ENCODE measurements at regions not wholly inside any gene's neighbourhood (a gene's known extent, or its start where the extent isn't known, plus 50 kb on each side); places are given as distances from the start of the nearest gene placed in this dataset.

DNA sequence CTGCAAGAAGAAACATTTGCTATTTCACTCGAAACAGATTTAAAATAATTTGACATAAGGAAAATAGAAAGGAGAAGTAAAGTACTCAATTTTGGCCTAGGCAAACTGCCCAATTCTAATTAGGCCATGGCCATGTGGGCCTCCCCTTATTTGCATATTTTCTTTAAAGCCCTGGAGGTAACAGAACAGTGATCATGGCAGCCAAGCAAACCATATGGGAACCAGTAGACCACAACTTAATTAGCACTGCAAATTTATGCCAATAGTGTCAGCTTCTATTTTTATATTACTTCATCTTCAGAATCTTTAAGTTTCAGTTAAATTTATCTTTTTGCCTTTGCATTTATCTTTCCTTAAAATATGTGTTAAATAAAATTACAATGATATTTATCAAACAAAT, 63.3 kb upstream of the THSD7A start:
- no peak for DNase-seq (ENCODE audit: low read depth)

DNA sequence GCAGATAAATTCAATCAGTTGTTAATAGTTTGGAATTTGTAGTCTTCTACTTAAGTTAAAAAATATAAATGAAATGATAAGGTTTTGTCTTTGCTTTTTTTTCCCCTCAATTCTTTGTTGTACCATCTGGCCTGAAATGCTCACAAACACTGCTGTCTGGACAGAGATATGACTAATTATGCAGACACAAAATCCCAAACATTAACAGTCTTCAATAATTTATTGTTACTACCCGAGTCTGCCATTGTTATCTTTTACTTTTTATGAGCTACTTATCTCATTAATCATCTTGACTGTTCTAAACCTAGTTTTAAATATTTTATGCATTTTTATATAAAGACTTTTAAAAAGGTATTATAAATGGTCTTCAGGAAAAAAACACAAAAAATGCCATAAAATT, 64.7 kb upstream of the THSD7A start:
- no peak for DNase-seq (ENCODE audit: low read depth)

DNA sequence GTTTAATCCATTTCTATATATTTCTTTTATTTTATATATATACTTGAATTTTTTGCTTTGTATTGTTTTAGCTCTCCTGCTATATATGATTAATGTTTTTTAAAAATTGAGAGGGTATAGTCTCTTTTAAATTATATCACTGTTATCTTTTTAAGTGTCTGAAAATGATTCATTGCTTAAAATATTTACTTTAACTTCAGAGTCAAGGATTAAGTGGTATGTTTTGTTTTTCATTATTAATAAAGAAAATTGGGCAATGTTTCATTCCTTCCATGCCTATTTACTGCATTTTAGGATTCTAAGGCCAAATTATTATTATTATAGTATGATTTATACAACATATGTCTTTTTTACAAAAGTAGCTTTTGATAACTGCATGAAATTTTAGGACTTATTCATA, 67.2 kb upstream of the THSD7A start:
- no peak for DNase-seq (ENCODE audit: low read depth)

DNA sequence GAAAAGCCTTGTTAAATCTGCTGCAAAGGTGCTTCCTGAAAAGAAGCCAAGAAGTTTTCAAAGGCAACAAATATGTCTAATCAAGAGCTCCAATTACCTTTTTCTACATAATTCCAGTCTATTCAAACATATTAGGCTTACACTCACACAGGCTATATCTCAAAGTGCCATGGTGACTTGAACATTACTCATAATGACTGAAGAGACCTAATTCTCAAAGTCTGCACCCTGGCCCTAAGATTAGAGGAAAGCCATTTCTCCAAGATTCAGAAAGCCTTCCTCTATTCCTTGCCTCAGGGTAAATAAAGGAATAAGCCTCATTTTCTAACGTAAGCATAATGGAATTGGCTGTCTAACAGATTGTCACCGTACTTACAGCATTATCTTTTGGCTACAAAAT, 78.3 kb upstream of the THSD7A start:
- no peak for DNase-seq (ENCODE audit: low read depth)

DNA sequence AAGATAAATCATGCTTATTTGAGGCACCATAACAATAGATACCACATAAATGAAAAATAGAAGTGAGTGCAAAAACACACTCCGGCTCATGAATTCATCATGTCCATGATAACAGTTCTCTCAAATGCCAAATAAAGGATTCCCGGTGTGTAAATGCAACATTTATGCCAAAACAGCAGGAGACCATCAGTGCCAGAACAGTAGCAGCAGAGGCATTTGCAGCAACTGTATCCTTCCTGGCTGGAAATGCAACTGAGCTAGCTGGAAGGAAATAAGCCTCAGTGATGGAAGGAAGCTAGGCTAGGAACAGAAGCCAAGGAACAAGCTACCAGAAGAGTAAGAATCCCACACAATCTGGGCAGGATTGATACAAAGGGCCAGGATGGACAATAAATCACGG, 79.9 kb upstream of the THSD7A start:
- no peak for DNase-seq (ENCODE audit: low read depth)

DNA sequence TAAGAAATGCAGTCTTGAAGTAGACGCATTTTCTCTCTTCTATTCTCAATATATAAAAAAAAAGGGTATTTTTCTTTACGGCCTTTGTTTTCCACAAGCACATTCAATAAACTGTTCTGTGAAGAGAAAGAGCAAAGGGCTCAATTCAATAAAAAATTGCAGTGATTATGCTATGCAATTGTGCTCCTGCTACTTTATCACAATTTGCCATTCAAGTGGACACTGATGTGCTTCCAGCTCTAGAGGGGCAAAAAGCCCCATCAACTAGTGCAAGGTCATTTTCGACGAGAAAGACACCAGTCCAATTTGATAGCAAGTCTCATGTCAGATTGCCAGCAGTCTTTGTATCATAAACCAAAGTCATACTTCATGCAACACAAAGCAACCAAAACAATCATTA, 82.6 kb upstream of the THSD7A start:
- no peak for DNase-seq (ENCODE audit: low read depth)

DNA sequence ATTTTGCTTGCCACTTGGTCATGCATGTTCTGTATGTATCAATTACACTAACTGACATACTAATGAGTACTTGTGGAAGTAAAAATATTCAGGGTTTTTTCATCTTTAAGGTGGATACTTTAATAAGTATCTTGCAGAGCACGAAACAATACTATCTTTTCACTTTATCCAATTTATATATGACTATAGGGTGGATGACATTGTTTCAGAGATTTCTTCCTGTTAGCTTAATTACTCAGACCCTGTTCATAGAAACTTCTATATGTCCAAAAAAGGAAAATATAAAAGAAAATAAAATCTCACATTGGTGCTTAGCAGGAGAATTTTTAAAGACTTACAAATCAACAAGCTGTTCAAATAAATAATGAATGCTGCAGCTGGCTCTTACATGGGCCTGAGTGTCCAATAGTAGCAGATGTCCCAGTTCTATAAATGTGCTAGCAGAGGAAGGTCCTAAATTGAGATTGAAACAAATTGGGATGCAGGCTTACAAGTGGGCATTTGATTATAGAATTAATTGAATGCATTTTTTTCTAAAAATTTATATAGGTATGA, 91.5 kb upstream of the THSD7A start:
- DNase-seq (ENCODE audit: low read depth), result no peak

DNA sequence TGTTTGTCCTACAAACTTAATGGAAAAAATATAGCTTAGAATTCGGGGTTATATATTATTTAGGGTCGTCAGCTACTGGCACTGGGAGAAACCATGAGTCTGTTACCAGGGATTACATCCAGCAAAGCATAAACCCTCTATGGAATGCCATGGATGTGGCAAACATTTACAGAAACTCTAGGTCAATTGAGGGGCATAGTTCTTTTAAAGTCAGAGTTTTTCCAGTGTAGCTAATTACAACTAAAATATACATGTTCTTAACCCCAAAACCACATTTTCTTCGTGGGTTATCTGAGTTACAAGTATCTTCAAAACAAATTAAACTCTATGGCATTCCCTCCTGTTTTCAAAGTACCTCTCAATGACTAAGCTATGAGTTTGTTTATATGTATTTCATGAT, 99.3 kb upstream of the THSD7A start:
- no peak for DNase-seq (ENCODE audit: low read depth)

DNA sequence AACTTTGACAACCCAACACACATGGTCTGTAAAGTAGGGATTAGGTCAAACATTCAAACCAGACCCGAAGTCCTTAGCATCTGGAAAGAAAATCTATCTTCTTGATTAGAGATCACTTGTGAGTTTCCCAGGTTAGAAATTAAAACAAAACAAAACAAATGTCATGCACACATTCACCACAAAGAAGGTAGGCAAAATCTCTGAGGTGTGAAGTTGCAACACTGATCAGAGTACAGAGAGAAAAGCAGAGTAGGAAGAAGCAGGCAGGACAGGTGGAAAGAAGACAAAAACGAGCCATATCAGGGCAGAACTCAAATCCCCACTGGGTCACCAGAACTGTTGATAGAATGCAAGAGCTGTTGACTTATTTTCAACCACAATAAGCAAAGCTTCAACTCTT, 102.8 kb upstream of the THSD7A start:
- DNase-seq (ENCODE audit: low read depth), result no peak

DNA sequence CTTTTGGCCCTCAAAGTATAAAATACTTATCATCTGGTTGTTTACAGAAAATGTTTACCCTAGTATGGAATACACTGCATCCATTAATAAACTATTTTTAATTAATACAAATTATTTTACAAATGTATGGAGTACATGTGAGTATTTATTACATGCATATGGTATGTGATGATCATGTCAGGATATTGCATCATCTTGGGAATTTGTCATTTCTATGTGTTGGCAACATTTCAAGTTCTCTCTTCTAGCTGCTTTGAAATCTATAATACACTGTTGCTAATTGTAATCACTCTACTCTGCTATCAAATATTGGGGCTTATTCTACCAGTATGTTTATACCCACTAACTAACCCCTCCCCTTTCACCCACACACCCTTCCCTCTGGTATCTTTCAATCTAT, 103.9 kb upstream of the THSD7A start:
- no peak for DNase-seq (ENCODE audit: low read depth)

DNA sequence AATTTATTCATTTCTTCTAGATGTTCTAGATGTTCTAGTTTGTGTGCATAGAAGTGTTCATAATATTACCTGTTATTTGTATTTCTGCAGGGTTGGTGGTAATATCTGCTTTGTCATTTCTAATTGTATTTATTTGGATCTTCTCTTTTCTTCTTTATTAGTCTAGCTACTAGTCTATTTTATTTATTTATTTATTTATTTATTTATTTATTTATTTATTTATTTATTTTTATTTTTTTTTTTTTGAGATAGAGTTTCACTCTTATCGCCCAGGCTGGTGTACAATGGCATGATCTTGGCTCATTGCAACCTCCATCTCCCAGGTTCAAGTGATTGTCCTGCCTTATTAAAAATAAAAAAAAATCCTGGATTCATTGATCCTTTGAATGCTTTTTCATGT, 114.8 kb upstream of the THSD7A start:
- no peak for DNase-seq (ENCODE audit: low read depth)

DNA sequence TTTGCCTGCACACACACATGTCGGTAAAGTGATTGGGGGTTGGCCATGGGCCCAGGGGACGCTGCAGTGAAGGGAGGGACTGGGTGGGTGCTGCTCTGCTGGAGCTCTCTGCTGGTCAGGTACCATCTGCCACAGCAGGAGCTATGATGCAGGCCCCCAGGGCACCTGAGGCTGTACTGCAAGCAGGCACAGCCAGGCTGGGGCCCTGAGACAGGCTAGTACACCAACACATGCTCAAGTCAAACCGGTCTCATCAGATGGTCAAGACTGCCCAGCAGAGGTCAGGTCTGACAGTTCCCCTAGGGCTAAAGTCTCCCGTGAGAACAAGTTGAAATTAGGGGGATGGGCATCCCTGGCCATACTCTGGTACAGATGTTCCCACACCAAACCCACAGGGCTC, 118.3 kb upstream of the THSD7A start:
- no peak for DNase-seq (ENCODE audit: low read depth)

DNA sequence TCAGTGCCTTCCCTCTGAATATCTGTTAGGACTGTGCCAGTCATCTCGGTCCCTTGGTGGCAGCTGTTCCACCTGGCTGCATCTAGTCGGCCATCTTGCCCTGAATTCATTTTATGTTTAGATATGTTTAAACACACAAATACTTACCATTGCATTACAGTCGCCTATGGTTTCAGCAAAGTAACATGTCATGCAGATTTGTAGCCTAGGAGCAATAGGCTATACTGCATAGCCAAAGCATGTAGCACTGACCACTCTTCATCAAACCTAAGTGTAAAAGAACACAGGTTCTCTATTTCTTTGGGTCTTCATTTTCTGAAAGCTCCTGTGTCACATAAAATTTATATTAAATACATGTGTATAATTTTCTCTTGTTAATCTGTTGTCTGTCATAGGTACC, 118.9 kb upstream of the THSD7A start:
- no peak for DNase-seq (ENCODE audit: low read depth)

DNA sequence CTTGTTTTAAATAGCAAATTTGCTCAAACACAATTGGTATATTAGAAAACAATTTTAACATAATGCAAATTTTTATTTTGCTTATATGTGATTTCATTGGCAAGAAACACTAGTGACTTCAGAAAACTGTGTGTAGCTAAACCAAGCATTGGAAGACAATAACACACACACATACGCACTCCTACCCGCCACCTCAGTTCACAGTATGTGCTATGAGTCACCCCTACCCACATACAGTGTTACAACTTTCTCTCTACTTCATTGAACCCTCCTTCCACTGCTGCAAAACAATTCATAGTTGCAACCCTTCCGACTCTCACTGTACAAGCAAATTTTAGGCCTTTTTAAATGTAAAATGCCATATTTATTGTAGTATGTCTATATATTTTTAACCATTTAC, 119.9 kb upstream of the THSD7A start:
- no peak for DNase-seq (ENCODE audit: low read depth)

DNA sequence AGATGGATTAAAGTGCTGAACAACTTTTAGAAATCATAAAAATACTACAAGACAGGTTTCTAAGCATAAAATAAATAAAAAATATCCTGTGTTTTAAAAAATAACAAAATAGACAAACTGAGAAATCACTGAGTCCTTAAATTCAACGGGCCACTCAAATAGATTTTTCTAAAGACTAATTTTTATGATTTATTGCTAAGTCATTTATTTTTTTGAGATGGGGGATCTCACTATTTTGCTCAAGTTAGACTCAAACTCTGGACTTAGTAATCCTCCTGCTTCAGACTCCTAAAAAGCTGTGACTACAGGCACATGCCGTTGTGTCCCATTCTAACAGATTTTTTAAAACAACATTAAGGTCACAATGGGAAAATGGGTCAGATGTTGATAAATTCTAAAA, 121.0 kb upstream of the THSD7A start:
- DNase-seq (ENCODE audit: low read depth), result no peak

DNA sequence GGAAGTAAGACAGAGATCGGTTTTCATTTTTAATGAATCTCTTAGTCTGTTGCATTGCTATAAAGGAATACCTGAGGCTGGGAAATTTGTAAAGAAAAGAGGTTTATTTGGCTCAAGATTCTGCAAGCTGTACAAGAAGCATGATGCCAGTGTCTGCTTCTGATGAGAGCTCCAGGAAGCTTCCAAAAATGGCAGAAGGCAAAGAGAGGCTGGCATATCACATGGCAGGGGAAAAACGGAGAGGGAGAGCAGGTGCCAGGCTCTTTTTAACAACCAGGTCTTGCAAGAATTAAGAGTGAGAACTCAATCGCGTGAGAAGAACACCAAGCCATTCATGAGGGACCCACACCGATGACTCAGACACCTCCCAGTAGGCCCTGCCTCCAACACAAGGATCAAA, 125.0 kb upstream of the THSD7A start:
- DNase-seq (ENCODE audit: low read depth), result no peak

DNA sequence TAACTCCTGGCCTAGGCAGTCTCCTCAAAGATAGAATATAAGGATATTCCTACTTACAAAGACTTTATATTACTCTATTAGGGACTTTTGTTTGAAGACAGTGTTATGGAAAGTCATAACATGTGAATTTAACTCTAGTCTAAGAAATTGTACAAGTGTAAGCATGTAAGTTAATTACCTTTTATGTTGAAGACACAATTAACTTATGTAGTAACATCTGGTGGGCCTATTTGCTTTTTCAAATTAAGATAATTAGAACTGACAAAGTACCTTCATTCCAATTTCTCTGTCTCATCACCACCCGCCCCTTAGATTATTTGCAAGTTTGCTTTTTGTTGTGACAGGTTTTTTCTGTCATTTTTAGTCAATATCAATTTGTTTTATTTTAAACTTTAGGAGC, 126.0 kb upstream of the THSD7A start:
- no peak for DNase-seq (ENCODE audit: low read depth)

DNA sequence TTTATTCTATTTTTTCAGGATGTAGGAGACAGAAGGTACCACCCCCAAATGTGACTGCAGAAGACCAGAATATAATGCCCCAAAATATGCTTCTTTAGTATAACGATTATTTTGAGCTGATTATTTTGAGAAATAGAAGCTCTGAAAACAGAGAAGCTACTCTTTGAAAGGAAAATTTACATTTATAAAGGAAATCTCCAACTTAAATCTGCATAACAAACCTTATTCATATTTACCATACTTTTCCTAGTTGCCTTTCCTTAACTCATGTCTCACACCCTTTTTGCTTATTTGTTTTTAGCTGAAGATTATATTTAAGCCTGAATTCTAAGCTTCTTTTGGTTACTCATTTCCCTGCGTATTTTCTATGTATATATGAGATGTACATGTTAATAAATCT, 127.1 kb upstream of the THSD7A start:
- DNase-seq (ENCODE audit: low read depth), result no peak

DNA sequence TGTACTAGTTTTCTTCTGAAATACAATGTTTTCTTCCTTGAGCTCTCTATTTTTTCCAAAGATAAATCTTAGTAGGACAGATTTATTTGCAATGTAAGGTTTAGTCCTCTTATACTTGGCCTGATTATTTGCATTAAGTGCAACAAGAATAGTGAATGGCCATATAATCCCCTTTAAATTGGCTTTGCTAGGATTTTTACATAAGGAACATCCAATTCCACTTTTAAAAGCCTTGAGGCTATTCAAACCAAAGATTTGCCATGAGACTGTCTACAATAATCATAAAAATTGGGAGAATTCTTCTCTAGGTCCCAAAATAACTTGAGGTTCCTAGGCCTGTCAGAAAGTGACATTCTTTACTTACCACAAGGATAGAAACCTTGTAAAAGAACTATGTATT, 128.6 kb upstream of the THSD7A start:
- no peak for DNase-seq (ENCODE audit: low read depth)

DNA sequence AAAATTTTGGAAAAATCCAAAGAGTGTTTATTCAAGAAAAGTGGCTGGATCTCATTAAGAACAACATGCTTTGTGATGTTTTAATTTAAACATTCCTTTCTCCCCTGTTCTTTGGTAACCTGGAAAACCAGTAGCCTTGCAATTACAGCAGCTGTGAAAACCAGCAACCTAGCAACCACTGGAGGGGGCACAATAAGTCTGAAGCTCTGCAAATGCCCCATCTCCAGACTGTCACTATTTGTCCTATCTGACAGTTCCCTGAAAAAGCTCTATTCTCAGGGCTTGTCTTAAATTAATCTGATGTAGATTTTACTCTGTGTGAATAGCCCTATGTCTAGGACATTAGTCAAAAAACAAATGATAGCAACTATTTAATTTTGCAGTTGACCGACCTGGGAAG, 137.6 kb upstream of the THSD7A start:
- DNase-seq (ENCODE audit: low read depth), result no peak

DNA sequence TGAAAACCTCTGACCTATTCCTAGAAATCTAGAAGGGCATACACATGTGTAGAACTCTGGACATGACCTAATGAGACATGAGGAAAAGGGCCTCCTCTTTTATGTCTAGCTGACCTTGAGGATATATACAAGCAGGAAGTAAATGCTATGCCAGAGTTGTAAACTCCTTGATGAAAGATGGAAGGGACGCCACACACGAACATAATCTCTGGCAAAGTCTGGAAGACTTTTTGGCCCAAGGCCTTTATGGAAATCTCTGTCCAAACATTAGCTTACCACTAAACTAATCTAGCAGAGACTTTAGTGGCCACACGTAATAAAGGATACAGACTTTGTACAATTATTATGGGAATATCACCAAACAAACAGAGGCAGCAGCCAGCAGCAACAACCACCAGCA, 138.1 kb upstream of the THSD7A start:
- DNase-seq (ENCODE audit: low read depth), result no peak

DNA sequence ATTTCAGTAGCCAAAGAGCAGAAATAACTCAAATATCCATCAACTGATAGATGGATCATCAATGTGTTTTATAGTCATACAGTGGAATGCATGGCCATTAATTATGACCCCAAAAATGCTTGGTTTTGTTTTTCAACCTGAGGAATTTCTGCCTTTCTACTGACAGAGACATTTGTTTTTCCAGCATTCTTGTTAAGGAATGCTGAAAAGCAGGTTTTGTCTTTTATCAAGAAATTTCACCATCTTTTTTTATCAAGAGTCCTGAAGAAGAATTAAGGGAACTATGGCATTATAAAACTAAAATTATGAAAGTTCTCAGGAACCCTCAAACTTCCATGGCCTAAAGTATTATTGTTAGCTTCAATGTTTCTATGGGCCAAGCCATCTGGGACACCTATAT, 153.4 kb upstream of the THSD7A start:
- no peak for DNase-seq (ENCODE audit: low read depth)

DNA sequence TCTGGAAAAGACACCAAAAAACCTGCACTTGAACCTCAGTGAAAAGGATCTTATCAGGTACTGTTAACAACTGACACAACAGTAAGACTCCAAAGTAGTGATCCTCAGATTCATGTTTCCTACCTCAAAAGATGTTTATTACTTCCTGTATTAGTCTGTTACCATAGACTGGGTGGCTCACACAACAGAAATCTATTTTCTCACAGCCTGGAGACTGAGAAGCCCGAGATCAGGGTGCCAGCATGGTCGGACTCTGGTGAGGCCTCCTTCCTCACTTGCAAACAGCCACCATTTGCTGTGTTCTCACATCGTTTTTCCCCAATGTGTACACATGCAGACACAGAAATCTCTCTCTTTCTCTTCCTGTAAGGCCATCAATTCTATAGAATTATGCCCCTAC, 154.0 kb upstream of the THSD7A start:
- no peak for DNase-seq (ENCODE audit: low read depth)

DNA sequence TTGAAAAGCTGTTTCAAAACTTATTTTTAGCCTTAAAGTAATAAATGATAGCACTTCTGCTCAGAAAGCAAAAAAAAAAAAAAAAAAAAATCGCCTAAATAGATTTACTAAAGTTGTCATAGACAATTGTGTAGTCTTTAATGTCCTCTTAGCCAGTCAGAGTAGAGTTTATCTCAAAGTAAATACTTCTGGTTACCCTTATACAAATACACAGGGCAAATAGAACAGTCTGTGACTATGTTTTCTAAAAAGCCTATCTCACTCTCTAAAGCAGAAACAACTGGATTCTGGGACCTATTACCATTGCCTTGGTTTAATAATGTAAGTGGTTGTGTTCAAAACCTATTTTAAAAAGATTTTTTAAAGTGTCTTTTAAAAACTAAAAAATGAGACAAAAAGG, 156.2 kb upstream of the THSD7A start:
- no peak for DNase-seq (ENCODE audit: low read depth)

DNA sequence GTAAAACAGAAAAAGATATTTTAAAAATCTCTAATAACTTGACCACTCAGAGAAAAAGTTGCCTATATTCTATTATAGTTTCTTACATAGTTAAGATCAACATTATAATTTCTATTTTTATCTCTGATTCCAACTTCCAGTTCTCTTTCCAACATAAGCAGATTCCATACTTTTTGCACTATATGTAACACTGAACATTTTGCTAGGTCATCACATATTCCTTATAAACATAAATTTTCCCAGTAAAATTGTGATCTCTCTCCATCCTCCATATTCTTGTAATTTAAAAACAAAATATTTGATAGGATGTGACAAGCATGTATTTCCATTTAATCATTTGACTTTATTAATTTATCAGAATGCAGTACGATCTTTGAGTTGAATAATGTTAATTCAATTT, 170.4 kb upstream of the THSD7A start:
- no peak for DNase-seq (ENCODE audit: low read depth)
